Astrocyte (in vitro differentiated cells and primary cell): ENCODE measurements at regions not wholly inside any gene's neighbourhood (a gene's known extent, or its start where the extent isn't known, plus 50 kb on each side); places are given as distances from the start of the nearest gene placed in this dataset.

Experiments
- DNase-seq: peaks from one replicate; pipeline ENCODE4 v3.0.0-alpha.2; 2010; ENCODE audit warnings: low read depth
- FAIRE-seq: peaks from 2 replicates; lab custom pipeline; 2011; peaks lifted over from hg19 to GRCh38; lab: Jason Lieb, UNC
- H2AFZ ChIP-seq: 2 replicates; pipeline ENCODE4 v1.6.0; 2012; ENCODE audit warnings: low read depth, low read length, inconsistent platforms
- H3K27ac ChIP-seq: 2 replicates; pipeline ENCODE4 v1.5.1; 2011; ENCODE audit warnings: low read depth, low read length, inconsistent platforms
- H3K27me3 ChIP-seq: 2 replicates; pipeline ENCODE4 v1.6.0; 2011; ENCODE audit warnings: low read length, inconsistent platforms; ENCODE audit not compliant: insufficient read depth
- H3K36me3 ChIP-seq: 2 replicates; pipeline ENCODE4 v1.5.1; 2011; ENCODE audit warnings: low read length, inconsistent platforms; ENCODE audit not compliant: insufficient read depth
- H3K4me1 ChIP-seq: 2 replicates; pipeline ENCODE4 v1.5.1; 2011; ENCODE audit warnings: low read length, inconsistent platforms; ENCODE audit not compliant: insufficient read depth
- H3K4me2 ChIP-seq: 2 replicates; pipeline ENCODE4 v1.6.0; 2012; ENCODE audit warnings: low read length, inconsistent platforms
- H3K4me3 ChIP-seq: 2 replicates; pipeline ENCODE4 v1.5.1; 2011; ENCODE audit warnings: low read depth, mild to moderate bottlenecking, low read length, inconsistent platforms; ENCODE audit not compliant: insufficient read depth
- H3K79me2 ChIP-seq: 2 replicates; pipeline ENCODE4 v1.6.0; 2012; ENCODE audit warnings: mild to moderate bottlenecking, low read length, inconsistent platforms; ENCODE audit not compliant: insufficient read depth
- H3K9ac ChIP-seq: 2 replicates; pipeline ENCODE4 v1.6.0; 2012; ENCODE audit warnings: mild to moderate bottlenecking, low read length, inconsistent platforms
- H3K9me3 ChIP-seq: 2 replicates; pipeline ENCODE4 v1.5.1; 2012; ENCODE audit warnings: low read depth, mild to moderate bottlenecking, low read length, inconsistent platforms; ENCODE audit not compliant: insufficient read depth
- H4K20me1 ChIP-seq: 2 replicates; pipeline ENCODE4 v1.6.0; 2012; ENCODE audit warnings: low read length, inconsistent platforms; ENCODE audit not compliant: insufficient read depth
- H3K27ac Mint-ChIP-seq: one replicate; pipeline ENCODE4 v1.8.0; 2021; ENCODE audit warnings: mild to moderate bottlenecking, mixed read lengths; ENCODE audit not compliant: unreplicated experiment
- H3K27me3 Mint-ChIP-seq: one replicate; pipeline ENCODE4 v1.8.0; 2021; ENCODE audit warnings: low read depth, mixed read lengths; ENCODE audit not compliant: unreplicated experiment
- H3K36me3 Mint-ChIP-seq: one replicate; pipeline ENCODE4 v1.8.0; 2021; ENCODE audit warnings: low read depth, mixed read lengths; ENCODE audit not compliant: unreplicated experiment
- H3K4me1 Mint-ChIP-seq: one replicate; pipeline ENCODE4 v1.8.0; 2021; ENCODE audit warnings: low read depth, mixed read lengths; ENCODE audit not compliant: unreplicated experiment
- H3K4me3 Mint-ChIP-seq: one replicate; pipeline ENCODE4 v1.8.0; 2021; ENCODE audit warnings: mild to moderate bottlenecking, moderate library complexity, mixed read lengths; ENCODE audit not compliant: unreplicated experiment
- H3K9me3 Mint-ChIP-seq: one replicate; pipeline ENCODE4 v1.8.0; 2021; ENCODE audit warnings: mild to moderate bottlenecking, mixed read lengths; ENCODE audit not compliant: unreplicated experiment
- EZH2 ChIP-seq: IDR thresholded peaks from 2 replicates; pipeline ENCODE4 v1.6.1; 2012; ENCODE audit warnings: mild to moderate bottlenecking, low read length, inconsistent platforms; ENCODE audit not compliant: insufficient read depth
- TF ChIP-seq, protein P1 (sequence below): IDR thresholded peaks from 2 replicates; pipeline ENCODE4 v1.5.1; 2011; ENCODE audit warnings: low read depth, mild to moderate bottlenecking, inconsistent platforms, low read length, moderate library complexity; ENCODE audit not compliant: insufficient read depth

DNA sequence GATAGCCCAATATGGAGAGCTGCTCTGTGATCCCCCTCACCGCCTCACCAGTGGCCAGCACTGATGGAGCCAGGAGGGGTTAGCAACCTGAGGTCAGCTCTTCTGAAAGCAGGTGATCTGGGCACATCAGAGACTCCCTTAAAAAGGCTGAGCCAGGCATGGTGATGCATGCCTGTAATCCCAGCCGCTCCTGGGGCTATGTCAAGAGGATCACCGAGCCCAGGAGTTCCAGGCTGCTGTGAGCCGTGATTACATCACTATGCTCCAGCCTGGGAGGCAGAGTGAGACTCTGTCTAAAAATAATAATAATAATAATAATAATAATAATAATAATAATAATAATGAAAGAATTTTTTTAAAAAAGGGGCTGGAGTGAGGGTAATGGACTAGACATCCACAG lies 66.6 kb upstream of the HRH2 start:
- H3K36me3 Mint-ChIP-seq = no peaks in the 10 kb centered on the region
- peaks cover 4% of the 10 kb centered on the region for H3K9me3 Mint-ChIP-seq
- Histone ChIP-seq H4K20me1 (no peaks in the 10 kb centered on the region), H3K36me3 (no peaks in the 10 kb centered on the region), H3K27me3 (no peaks in the 10 kb centered on the region), H3K79me2 (no peaks in the 10 kb centered on the region), H3K9ac (no peak overlapping the region), H3K4me3 (no peak overlapping the region), H2AFZ (peak overlapping the region; percentile 27), H3K27ac (peak overlapping the region; percentile 23), H3K4me2 (peak overlapping the region; percentile 66), H3K9me3 (no peaks in the 10 kb centered on the region), H3K4me1 (peaks cover 18% of the 10 kb centered on the region)
- FAIRE-seq = no peak
- H3K27me3 Mint-ChIP-seq = peaks cover 2% of the 10 kb centered on the region
- H3K4me1 Mint-ChIP-seq = peaks cover 20% of the 10 kb centered on the region
- peak overlapping the region; percentile 92 for H3K27ac Mint-ChIP-seq
- TF ChIP-seq, protein P1, sequence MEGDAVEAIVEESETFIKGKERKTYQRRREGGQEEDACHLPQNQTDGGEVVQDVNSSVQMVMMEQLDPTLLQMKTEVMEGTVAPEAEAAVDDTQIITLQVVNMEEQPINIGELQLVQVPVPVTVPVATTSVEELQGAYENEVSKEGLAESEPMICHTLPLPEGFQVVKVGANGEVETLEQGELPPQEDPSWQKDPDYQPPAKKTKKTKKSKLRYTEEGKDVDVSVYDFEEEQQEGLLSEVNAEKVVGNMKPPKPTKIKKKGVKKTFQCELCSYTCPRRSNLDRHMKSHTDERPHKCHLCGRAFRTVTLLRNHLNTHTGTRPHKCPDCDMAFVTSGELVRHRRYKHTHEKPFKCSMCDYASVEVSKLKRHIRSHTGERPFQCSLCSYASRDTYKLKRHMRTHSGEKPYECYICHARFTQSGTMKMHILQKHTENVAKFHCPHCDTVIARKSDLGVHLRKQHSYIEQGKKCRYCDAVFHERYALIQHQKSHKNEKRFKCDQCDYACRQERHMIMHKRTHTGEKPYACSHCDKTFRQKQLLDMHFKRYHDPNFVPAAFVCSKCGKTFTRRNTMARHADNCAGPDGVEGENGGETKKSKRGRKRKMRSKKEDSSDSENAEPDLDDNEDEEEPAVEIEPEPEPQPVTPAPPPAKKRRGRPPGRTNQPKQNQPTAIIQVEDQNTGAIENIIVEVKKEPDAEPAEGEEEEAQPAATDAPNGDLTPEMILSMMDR = no peak
- TF ChIP-seq EZH2 = no peak
- no peak for DNase-seq
- no peak overlapping the region for H3K4me3 Mint-ChIP-seq

DNA sequence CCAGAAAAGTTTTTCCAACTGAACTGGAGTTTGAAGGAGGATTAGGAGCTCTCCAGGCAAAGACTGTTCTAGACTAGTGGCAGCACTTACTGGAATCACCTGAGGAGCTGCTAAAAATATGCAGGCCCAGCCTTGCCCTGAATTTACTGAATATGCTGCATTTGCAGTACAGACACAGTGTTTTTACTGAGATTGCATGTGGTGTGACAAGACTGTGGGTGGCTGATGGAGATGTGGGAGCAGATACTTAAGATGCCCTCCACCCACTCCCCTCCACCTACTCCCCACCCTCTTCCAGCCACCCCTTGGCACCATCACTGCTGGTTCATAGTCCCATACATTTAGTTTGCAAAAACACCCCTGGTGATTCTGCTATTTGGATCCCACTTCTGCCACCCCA lies 64.1 kb upstream of the HRH2 start:
- Histone ChIP-seq H3K9me3 (no peaks in the 10 kb centered on the region), H4K20me1 (no peaks in the 10 kb centered on the region), H3K27me3 (no peaks in the 10 kb centered on the region), H3K4me2 (no peak overlapping the region), H3K79me2 (no peaks in the 10 kb centered on the region), H3K4me1 (peaks cover 18% of the 10 kb centered on the region), H3K9ac (no peak overlapping the region), H3K4me3 (no peak overlapping the region), H3K27ac (no peak overlapping the region), H2AFZ (no peak overlapping the region), H3K36me3 (no peaks in the 10 kb centered on the region)
- Mint-ChIP-seq H3K27ac (no peak overlapping the region), H3K4me1 (peaks cover 20% of the 10 kb centered on the region), H3K27me3 (peaks cover 2% of the 10 kb centered on the region), H3K9me3 (peaks cover 2% of the 10 kb centered on the region), H3K4me3 (no peak overlapping the region), H3K36me3 (no peaks in the 10 kb centered on the region)
- FAIRE-seq (no peak), DNase-seq (no peak)
- no peak for TF ChIP-seq EZH2
- TF ChIP-seq, protein P1 = no peak

DNA sequence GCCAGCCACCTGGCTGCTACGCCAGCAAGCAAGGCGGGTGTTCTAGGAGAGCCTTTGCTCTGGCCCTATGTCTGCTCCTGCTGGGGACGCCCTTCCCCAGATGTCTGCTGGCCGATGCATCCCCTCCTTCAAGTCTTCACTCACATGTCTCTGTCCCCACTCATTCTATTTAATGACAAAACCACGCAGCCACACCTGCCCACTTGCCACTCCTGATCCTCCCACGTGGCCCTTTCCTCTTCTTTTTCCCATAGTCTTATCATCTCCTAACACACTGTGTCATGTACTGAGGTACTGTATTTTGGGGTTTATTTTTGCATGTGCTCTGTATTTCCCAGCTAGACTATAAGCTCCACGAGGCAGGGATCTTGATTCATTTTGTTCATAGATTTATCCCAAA lies 62.0 kb upstream of the HRH2 start:
- no peak for DNase-seq
- Mint-ChIP-seq H3K9me3 (peaks cover 2% of the 10 kb centered on the region), H3K4me1 (peaks cover 6% of the 10 kb centered on the region), H3K27ac (no peak overlapping the region), H3K36me3 (no peaks in the 10 kb centered on the region), H3K4me3 (no peak overlapping the region), H3K27me3 (peaks cover 2% of the 10 kb centered on the region)
- peaks cover 4% of the 10 kb centered on the region for H3K4me1 ChIP-seq
- no peak overlapping the region for H2AFZ ChIP-seq
- no peaks in the 10 kb centered on the region for H4K20me1 ChIP-seq
- H3K79me2 ChIP-seq = no peaks in the 10 kb centered on the region
- H3K9me3 ChIP-seq = no peaks in the 10 kb centered on the region
- no peak for TF ChIP-seq EZH2
- TF ChIP-seq, protein P1 = no peak
- no peak overlapping the region for H3K4me3 ChIP-seq
- H3K27me3 ChIP-seq = no peaks in the 10 kb centered on the region
- H3K36me3 ChIP-seq = no peaks in the 10 kb centered on the region
- H3K4me2 ChIP-seq = no peak overlapping the region
- FAIRE-seq = no peak
- H3K27ac ChIP-seq = no peak overlapping the region
- H3K9ac ChIP-seq = no peak overlapping the region
